IMR-90 (cell line): ENCODE measurements at regions not wholly inside any gene's neighbourhood (a gene's known extent, or its start where the extent isn't known, plus 50 kb on each side); places are given as distances from the start of the nearest gene placed in this dataset.

Source experiments
- CEBPB ChIP-seq: IDR thresholded peaks from 2 replicates; pipeline ENCODE4 v1.6.1; 2012; ENCODE audit warnings: low read depth, low read length, improper control_type of control experiment
- CTCF ChIP-seq: conservative IDR thresholded peaks from 2 replicates; pipeline ENCODE4 v1.5.1; 2012; ENCODE audit warnings: mild to moderate bottlenecking, low read depth, low read length, improper control_type of control experiment
- ELK1 ChIP-seq: fragments of 150-350 bp; IDR thresholded peaks from 2 replicates; pipeline ENCODE4 v1.6.1; 2016; ENCODE audit warnings: low read depth, mild to moderate bottlenecking, low read length, moderate library complexity, borderline replicate concordance
- FOS ChIP-seq: fragments of 150-350 bp; IDR thresholded peaks from 2 replicates; pipeline ENCODE4 v1.6.1; 2016; ENCODE audit warnings: low read depth, low read length
- MAFK ChIP-seq: IDR thresholded peaks from 2 replicates; pipeline ENCODE4 v1.6.1; 2012; ENCODE audit warnings: low read depth, low read length, improper control_type of control experiment
- MXI1 ChIP-seq: IDR thresholded peaks from 2 replicates; pipeline ENCODE4 v1.6.1; 2012; ENCODE audit warnings: low read depth, mild to moderate bottlenecking, low read length, moderate library complexity, borderline replicate concordance
- NFE2L2 ChIP-seq: fragments of 150-350 bp; IDR thresholded peaks from 2 replicates; pipeline ENCODE4 v1.6.1; 2016; ENCODE audit warnings: low read depth, mild to moderate bottlenecking, low read length
- POLR2A ChIP-seq: IDR thresholded peaks from 2 replicates; pipeline ENCODE4 v1.6.1; 2012; ENCODE audit warnings: mild to moderate bottlenecking, low read depth, low read length
- RAD21 ChIP-seq: IDR thresholded peaks from 2 replicates; pipeline ENCODE4 v1.6.1; 2012; ENCODE audit warnings: low read length, improper control_type of control experiment
- RCOR1 ChIP-seq: IDR thresholded peaks from 2 replicates; pipeline ENCODE4 v1.6.1; 2012; ENCODE audit warnings: mild to moderate bottlenecking, low read length, improper control_type of control experiment; ENCODE audit not compliant: insufficient replicate concordance
- RFX5 ChIP-seq: IDR thresholded peaks from 2 replicates; pipeline ENCODE4 v1.8.0; 2012; ENCODE audit warnings: low read depth, mild to moderate bottlenecking, low read length, moderate library complexity
- SMC3 ChIP-seq: fragments of 150-350 bp; IDR thresholded peaks from 2 replicates; pipeline ENCODE4 v1.6.1; 2016; ENCODE audit warnings: low read depth, mild to moderate bottlenecking, antibody characterized with exemption, low read length, moderate library complexity
- USF2 ChIP-seq: fragments of 150-350 bp; IDR thresholded peaks from 2 replicates; pipeline ENCODE4 v1.6.1; 2017; ENCODE audit warnings: mild to moderate bottlenecking, antibody characterized with exemption, low read length, low read depth

GRCh38 chr2:143870696-143871095 lies 649.2 kb downstream of the ZEB2 start:
- TF ChIP-seq RFX5, result no peak
- no peak for TF ChIP-seq CTCF
- TF ChIP-seq MAFK, result no peak
- TF ChIP-seq ELK1, result no peak
- TF ChIP-seq POLR2A, result no peak
- TF ChIP-seq USF2, result no peak
- no peak for TF ChIP-seq RCOR1
- no peak for TF ChIP-seq CEBPB
- TF ChIP-seq MXI1, result no peak
- TF ChIP-seq RAD21, result no peak
- TF ChIP-seq NFE2L2, result no peak
- no peak for TF ChIP-seq SMC3
- TF ChIP-seq FOS, result no peak
